EL (cell line): ENCODE measurements at regions not wholly inside any gene's neighbourhood (a gene's known extent, or its start where the extent isn't known, plus 50 kb on each side); places are given as distances from the start of the nearest gene placed in this dataset.

Source experiments
- DNase-seq: peaks from one replicate; pipeline ENCODE4 v3.0.0-alpha.2; 2016

DNA sequence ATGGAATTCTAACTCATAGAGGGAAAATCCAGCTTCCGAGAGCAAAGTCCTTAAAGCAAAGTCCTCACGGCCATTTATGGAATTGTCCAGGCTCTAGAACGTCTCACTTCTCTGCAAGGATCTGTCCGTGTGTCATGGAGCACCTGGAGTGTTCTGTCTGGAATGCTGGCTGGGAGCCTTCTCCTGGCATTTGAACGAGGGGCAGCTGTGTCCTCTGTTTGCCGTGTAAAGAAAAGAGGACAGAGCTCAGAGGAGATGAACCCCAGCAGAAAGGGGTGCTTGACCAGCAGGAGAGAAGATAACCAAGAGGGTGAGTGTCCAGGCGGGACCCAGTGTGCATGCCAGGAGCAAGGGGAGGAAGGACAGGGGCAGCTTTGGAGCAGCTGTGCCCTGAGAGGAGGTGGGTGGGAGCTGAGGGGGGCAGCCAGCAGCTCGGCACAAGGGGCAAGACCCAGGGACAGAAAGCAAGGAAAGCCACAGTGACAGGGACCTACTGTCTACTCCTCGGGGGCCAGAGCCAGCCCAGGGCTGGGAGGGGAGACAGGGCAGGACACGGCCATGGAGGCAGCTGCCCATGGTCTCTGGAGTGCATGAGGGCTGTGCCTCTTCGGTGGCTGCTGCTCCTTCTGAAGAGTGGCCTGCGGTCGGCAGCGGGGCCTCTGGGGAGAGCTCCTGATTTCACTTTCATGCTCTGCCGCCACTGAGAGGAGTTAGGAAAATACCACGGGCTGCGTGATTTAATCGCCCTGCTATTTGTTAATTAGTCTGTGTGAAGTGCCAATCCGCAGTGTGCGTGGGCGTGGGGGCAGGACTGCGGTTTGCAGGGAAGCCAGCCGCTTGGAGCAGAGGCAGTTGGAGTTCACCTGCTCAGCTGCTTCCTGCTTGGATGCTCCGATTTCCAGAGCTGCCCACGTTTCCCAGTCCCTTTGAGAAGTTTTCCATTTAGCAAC lies 149.3 kb upstream of the SHH start:
- no peak for DNase-seq

DNA sequence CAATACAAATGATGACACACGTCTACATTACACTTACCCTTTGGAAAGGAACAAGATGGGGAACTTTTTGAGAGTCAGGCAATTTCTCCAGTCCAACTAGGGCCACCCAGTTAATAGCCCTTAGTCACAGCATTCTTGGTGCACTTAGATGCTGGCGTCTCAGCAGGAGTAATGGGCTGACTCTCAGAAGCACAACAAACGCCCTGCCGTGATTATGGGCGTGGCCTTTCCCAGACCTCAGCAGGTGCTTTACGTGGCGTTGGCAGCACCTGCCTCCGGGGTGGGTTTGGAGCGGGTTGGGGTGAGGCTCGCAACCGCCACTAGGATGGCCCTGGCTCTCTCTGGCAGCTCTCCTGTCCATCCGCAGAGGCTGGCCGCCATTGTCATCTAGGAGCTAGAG lies 147.6 kb upstream of the SHH start:
- DNase-seq, result no peak

DNA sequence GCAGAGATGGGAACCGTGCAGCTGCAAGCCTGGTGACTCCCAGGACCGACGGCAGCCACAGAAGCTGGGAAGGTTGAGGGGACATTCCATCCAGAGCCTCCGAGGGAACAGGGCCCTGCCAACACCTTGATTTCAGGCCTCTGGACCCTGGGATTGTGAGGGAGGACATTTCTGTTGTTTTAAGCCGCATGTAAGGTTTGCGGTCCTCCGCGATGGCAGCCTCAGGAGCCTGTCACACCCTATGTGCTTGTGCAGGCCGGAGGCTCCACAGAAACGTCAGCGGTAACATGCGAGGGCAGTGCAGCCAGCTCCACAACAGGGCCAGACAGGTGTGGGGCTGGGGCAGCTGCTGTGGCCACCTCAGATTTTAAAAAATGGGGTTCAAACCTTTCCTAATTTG lies 144.7 kb upstream of the SHH start:
- DNase-seq, result no peak

DNA sequence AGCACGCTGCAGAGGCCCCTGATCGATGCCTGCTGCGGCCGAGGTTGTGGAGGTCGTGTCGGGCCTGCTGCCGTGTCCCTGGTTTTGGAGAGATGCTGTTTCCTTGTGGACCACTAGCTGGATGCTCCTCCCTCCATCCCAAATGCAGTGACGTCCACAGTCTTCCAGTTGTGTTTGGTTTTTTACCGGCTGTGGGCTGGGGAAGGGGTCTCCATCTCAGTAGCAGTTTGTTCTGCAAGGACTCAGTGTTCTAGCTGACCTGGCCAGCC lies 143.0 kb upstream of the SHH start:
- DNase-seq, result no peak

DNA sequence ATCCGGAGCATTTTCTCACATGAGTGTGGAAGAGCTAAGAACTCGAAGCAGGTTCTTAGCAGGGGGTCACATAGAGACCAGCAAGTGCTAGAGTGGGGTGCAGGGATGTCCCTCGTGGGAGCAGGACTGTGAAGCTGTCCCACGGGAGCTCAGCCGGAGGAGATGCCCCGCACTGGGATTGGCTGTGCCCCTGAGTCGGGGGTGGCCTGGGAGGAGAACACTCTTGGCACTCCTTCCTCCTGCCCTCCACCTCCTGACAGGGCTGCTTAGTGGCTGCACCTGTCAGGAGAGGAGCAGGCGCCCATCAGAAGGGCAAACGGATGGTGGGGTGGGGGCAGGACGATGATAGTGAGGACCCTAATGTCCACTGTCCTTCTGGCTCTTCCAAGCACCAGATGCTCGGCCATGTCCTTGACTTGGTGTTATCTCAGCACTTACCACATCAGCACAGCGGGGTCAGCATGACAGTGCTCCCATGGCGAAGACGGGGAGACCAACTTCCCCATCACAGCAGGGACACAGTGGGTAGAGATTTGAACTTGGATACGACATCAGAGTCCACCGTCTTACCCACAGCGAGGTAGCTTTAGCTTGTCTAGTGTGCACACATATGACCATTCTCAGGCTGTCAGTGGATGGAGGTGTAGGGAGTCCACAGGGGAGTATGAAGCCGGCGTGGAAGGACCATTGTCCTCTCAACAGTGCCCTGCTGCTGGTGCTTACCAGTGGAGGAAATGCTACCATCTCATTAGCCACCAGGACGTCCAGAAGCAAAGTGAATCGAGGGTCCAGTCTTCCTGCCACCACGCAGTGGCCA lies 142.5 kb upstream of the SHH start:
- DNase-seq, result no peak

- no peak for DNase-seq
Measured at GRCh38 chr7:155953781-155954549, 141.7 kb upstream of the SHH start.

DNA sequence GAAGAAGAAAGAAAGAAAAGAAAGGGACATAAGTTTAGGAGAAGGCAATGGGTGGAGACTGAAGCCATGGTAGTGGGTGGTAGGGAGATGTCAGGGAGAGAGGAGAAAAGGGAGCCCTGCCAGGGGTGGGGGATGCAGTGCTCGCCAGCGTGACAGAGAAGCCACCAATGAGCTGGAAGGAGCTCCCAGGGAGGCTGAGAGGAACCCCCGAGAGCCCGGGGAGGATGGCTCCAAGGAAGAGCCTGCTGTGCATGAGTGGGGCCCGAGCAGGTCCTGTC lies 141.2 kb upstream of the SHH start:
- DNase-seq, result no peak

GRCh38 chr7:155951554-155952158 lies 139.4 kb upstream of the SHH start:
- no peak for DNase-seq

- no peak for DNase-seq
Measured at GRCh38 chr7:155950898-155951553, 138.8 kb upstream of the SHH start.

DNA sequence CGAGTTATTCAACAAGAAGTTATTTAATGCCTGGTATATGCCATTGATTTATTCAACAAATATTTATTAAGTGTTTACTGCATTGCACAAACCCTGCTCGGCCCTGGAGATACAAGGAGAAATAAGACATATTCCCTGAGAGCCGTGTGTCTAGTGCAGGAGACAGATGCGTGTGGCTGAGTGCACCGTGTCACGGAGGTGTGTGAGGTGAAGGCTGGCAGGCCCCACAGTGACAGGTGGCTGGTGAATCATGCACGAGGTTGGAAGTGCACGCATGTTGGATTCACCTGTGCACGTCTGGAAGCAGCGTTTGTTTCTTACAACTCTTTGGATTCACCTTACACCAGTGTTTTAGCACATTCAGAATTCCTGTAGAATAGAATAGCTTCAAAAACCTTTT lies 136.6 kb upstream of the SHH start:
- DNase-seq, result no peak

- no peak for DNase-seq
Measured at GRCh38 chr7:155948423-155948822, 136.2 kb upstream of the SHH start.

DNA sequence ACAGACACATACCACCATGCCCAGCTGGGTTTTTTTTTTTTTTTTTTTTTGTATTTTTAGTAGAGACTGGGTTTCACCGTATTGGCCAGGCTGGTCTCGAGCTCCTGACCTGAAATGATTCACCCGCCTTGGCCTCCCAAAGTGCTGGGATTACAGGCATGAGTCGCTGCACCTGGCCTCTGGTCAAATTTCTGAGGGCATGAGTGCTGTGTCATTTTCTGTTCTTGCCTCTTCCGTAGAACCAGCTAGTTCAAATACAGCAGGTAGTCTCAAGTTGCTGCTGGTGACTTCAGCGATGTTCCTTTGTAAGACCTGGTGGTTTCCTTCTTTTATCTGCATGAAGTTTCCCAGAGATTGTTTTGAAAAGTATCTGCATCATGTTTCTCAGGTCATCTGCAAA lies 134.8 kb upstream of the SHH start:
- no peak for DNase-seq

- no peak for DNase-seq
Measured at GRCh38 chr7:155945670-155946325, 133.5 kb upstream of the SHH start.

DNA sequence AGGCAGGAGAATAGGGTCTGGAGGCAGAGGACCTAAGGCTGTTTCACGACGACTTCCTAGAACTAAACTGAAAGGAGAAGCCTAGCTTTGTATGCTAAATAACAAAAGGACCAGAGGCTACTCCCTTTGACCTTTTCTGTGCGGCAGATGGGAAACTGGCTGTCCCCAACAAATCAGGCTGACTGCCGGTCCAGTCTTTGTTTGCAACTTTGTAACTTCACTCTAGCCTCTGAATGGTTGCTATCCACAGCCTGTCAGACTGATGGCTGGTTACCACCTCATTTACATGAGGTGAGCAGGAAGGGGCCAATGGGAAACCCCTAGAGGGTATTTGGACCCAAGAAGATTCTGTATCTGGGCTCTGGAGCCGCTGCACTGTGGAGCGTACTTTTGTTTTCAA lies 132.6 kb upstream of the SHH start:
- DNase-seq, result no peak

GRCh38 chr7:155943251-155943899 lies 131.1 kb upstream of the SHH start:
- no peak for DNase-seq

DNA sequence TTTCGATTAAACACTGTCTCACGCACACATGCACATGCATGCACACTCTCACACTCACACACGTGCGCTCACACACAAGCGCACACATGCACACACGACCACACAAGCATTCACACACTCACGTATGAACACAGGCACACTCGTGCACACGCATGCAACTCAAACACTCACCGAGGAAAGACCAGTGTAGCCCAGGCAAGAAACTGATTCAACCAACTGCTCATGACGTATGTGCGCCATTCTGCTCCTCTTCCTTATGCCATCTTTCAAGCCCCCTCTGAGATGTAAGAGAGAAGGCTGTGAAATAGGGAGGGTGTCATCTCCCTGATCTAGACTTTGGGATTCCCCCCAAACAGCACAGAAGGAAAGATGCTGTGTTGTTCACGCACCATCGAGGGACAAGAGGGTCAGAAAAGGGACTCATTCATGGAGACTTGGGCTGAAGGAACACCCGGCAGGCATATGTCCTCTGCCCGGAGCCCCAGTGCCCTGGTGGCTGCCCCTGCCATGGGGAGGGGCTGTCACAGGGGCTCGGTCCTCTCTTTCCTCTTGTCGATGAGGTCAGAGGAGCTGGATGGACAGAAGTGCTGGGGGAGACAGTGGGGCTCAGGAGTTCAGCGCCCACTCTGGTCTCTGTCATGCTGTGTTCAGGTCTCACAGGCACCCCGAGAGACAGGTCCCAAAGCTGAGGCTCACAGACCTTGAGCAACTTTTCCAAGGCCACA lies 130.1 kb upstream of the SHH start:
- no peak for DNase-seq

GRCh38 chr7:155941688-155942087 lies 129.4 kb upstream of the SHH start:
- no peak for DNase-seq

- no peak for DNase-seq
Measured at GRCh38 chr7:155939350-155939749, 127.1 kb upstream of the SHH start.

DNA sequence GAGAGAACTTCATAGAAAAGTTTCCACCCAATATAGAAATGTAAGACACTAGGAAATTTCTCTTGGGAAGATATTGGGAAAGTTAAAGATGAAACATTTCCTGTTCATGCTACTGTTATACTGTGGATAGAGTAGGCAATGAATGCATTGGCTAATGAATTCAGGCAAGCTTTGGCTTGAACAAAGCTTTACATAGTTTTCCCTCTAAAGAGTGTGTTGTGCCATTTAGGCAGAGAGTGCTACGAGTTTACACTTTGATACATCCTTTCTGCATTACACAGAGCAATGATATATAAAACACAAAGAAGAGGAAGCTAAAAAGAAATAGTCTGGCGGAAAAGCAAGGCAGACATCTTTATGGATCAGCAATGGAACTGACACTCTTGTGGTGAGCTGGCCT lies 125.9 kb upstream of the SHH start:
- no peak for DNase-seq

DNA sequence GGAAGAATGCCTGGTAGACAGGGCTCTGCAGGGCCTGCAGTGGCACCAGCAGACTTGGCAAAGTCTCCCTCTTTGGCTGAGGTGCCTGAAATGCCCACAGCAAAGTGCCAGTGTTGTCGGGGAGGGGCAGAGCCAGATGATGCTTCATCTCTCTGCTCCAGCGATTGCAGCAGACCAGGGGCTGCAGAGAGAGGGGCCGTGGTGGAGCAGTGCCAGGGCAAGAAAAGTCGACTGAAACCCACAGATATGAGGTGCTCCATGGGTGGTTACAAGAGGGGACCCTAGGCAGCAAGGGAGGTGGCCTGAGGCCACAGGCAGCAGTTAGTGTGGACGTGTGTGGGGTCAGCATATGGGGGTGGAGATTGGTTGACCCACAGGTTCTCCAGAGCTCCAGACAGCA lies 123.5 kb upstream of the SHH start:
- DNase-seq, result no peak

- no peak for DNase-seq
Measured at GRCh38 chr7:155935005-155935557, 122.8 kb upstream of the SHH start.
